Middle frontal gyrus (tissue), 1 donor: ENCODE measurements at regions not wholly inside any gene's neighbourhood (a gene's known extent, or its start where the extent isn't known, plus 50 kb on each side); places are given as distances from the start of the nearest gene placed in this dataset.

ENCODE experiments used
- DNase-seq: peaks from one replicate; pipeline ENCODE4 v3.0.0-alpha.2; 2015; ENCODE audit warnings: low spot score; ENCODE audit errors: extremely low spot score

- DNase-seq, result no peak
Observed at GRCh38 chr12:126627596-126627995, 1562.4 kb downstream of the AACS start.

GRCh38 chr12:126636821-126637220 lies 1571.6 kb downstream of the AACS start:
- no peak for DNase-seq

GRCh38 chr12:126644236-126645020 lies 1579.2 kb downstream of the AACS start:
- no peak for DNase-seq

DNA sequence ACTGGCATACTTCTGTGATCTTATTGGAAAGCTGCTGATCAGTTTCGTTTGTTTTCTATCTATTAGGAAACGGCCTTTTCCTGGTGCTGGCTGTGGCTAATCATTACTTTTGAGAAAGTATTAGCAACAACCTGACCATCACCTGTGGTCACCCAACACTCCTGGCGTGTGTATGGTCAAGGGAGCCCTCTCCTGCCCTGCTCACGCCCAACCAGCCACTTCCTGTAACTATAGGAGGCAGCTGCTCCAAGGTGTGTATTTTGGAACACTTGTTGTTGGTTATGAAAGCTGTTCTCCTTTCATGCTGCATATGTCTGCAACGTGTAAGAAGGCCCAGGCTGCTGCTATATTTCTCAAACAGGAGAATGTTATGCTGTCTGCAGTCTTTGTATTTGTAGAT lies 1582.8 kb downstream of the AACS start:
- no peak for DNase-seq

DNA sequence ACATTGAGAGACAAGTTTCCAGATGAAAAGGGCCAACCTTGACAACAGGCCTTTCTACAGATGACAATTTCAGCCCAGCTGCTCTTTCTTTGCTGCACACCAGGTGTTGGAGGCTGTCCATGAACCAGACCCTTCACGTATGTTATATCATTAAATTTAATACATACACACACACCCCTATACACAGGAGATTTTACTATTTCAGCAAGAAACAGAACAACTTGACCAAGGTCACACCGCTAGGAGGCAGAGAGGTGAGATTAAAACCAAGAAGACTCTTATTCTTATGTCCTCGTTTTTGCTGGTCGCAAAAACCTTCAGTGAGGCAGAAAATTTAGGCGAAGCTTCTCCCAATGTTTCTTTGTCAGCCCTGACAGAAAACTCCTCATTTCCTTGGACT lies 1585.9 kb downstream of the AACS start:
- no peak for DNase-seq

DNA sequence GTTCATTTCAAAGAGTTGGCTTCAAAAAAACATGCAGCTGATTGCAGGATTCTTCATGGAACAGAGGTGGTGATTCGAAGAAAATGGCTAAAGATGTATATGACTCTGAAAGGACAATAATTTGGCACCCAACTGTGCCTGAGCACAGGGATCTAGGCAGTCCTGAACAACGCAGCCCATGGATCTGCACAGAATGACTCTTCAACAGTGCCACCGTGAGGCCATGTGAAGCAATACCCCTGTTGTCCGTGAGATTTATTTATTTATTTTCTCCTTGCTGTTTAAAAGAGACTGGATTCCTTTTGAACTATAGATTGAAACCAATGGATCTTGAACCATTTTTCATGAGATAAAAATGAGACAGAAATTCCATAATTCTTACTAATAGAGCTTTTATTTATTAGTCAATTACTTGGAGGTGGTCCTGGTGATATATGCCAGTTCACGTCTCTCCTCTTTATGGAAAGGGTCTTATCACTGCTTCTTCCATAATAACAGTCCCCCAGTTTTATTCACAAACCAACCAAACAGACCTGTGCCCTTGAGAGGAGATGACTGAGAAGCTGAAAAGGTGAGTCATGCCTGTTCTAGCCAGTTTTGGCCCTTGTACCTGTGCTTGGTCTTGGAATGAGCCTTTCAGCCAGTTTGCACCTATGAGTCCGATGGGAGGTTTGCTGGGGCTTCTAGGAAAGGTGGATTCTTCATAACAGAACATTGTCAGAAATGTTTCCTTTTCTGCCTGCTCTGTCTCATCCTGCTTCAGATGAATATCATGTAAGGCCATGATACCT lies 1598.3 kb downstream of the AACS start:
- DNase-seq, result no peak

DNA sequence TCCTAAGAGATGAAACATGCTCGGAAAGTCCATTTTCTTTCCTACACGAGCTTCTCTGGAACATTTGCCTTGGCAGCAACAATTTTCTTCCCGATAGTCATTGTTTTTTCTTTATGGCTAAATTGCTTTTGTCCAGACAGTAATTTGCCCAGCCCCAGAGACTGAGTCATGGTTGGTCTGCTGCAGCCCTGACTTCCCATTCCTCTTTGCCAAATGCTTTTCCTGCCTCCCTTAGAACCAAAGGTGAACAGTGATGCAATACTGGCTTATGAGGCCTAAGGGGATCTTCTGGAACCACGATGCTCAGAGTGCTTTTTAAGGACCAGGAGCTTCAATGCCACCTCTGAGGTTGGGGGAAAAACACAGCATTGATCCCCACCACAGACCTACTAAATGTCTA lies 1599.6 kb upstream of the TMEM132C start:
- DNase-seq, result no peak

- no peak for DNase-seq
Observed at GRCh38 chr12:126668538-126668937, 1598.4 kb upstream of the TMEM132C start.

DNA sequence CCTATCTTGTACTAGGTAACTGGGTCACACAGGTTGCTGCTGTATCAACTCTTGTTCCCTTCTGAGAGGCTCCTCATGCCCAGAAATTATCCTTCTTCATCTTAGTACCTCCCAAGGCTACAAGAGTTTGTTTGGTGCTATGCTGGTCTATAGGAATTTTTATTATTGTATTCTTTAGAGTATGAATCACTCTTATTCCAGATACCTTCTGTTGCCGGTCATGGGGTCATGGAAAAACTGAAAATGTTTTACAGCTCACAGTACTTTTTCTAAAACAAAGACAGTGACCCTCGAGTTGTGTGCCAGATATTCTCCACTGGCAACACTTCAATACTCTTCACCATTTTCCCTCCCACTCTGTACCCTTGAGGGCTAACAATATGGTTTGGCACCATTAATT lies 1598.0 kb upstream of the TMEM132C start:
- no peak for DNase-seq

DNA sequence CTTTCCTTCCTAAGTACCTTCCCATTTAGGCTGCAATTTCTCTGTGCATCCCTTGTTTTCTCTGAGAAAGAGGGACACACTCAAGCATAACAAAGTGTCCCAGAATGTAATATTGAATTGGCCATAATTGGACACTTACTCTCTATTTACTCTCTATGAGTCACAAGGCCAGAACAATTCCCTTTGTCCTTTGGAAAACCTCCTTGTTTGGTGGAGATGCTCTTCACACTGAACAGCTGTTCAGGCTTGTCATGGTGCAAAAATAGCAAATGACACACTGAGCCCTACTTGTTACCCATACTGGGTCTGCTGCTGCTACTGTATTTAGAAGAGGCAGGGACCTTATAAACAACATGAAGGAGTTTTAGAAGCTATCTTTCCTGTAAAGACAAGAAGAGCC lies 1590.5 kb upstream of the TMEM132C start:
- DNase-seq, result no peak

- no peak for DNase-seq
Observed at GRCh38 chr12:126681676-126682075, 1585.3 kb upstream of the TMEM132C start.

DNA sequence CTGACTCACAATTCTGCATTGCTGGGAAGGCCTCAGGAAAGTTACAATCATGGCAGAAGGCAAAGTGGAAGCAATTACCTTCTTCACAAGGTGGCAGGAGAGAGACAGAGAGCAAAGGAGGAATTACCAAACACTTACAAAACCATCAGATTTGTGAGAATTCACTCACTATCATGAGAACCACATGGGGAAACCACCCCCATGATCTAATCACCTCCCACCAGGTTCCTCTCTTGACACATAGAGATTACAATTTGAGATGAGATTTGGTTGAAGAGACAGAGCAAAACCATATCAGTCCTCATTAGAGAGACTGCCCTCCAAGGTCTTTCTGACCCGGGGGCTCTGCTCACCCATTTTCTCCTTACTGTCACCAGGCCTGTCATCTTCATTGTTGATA lies 1582.3 kb upstream of the TMEM132C start:
- DNase-seq, result no peak

GRCh38 chr12:126685636-126686035 lies 1581.3 kb upstream of the TMEM132C start:
- DNase-seq, result no peak

GRCh38 chr12:126688556-126688955 lies 1578.4 kb upstream of the TMEM132C start:
- no peak for DNase-seq

- DNase-seq, result peak; percentile 10
Observed at GRCh38 chr12:126700096-126700495, 1566.9 kb upstream of the TMEM132C start.

GRCh38 chr12:126704609-126705008 lies 1562.4 kb upstream of the TMEM132C start:
- DNase-seq, result no peak

DNA sequence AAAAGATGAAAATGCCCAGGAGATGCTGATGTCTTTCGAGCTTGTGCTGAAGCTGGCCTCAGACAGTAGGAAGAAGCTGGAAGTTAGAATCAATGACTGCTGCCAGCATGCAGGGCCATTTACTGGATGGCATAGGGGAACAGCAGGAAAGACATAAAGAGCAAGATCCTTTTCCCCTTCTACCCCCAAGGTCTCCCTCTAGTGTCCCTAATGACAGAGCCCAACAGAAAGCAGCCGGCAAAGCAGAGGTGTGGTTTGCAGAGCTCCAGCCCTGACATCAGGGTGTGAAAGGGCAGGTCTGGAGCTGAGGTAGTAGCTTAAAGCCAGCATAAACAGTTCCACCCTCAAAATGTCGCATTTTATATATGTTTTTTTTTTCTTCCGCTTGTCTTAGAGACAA lies 1560.7 kb upstream of the TMEM132C start:
- DNase-seq, result no peak

- no peak for DNase-seq
Observed at GRCh38 chr12:126708492-126708896, 1558.5 kb upstream of the TMEM132C start.

GRCh38 chr12:126718365-126718764 lies 1548.6 kb upstream of the TMEM132C start:
- DNase-seq, result no peak

DNA sequence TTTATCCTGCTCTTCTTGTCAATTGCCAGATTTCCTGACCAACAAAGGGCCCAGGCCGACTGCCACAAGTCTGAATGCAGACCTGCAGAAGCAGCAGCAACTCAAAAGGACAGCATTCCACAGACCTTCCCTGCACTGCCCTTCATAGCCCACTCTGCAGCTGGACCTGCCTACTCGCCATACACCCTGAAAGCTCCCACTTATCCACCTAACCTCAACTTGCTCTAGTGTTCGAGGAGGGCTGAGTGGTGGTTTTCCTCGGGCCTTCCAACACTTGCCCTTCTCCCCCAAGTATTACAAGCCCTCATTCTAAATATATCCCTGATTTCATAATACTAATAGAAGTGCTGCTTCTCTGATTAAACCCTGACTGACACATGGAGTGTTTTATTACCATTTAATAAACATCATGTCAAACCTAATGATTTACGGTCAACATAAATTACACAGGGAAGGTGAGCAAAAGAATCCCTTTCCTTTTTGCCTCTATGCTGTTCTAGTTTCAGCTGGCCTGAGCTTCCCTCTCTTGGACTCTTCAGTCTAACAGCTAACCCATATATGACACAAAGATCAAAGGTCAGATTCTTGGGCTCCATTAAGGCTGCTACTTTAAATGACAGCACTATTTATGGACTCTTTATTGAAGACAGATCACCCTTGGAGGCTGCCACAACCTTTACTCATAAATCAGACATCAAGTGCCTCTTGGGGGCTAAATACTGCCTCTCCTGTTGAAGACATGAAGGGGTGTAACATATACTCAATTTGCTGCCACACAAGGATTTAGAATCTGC lies 1546.9 kb upstream of the TMEM132C start:
- no peak for DNase-seq

DNA sequence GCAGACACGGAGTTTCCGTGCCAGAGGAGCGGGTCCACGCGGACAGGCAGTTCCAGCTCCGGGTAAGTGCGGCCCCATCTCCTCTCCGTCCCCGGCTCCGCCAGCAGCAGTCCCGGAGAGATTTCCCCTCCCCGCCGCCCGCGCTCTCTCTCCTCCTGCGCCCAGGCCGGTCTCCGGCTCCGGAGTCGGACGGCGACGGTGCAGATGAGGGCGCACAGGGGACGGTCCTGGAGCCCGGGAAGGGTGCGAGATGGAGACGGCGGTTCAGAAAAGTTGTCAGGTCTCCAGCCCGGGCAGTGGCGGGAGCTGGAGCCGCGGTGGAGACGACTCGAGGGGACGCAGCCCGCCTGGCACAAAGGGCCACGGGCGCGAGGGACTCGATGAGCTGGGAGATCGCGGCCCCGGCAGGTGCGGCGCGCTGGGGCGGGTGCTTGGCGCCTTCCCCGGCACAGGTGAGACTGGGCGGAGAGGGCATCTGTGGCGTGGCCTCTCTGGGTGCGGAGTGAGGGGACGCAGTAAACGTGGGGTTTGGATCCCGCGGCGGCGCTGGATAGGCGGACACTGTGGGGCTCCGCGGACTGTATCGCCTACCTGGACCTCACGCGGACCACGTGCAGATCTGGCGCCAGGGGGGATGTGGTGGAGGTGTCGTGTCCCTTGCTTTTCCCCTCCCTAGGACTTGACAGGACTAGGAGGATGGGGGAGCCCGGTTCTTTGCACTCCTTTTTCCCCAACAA lies 1540.3 kb upstream of the TMEM132C start:
- no peak for DNase-seq
